HepG2 (cell line): ENCODE measurements at regions not wholly inside any gene's neighbourhood (a gene's known extent, or its start where the extent isn't known, plus 50 kb on each side); places are given as distances from the start of the nearest gene placed in this dataset.

Experiments
- ATAC-seq: fragments of 200-7000 bp; cut with Tn5 transposase; 3 replicates; pipeline ENCODE4 v1.9.1; 2020; ENCODE audit warnings: mild to moderate bottlenecking, moderate library complexity
- BruUV-seq: library from RNA; stranded (reverse); fragments of 400-500 nt; replicated peaks from 2 replicates; lab custom pipeline; 2021; lab: Mats Ljungman, UMichigan
- CTCF ChIA-PET: fragments of 300-600 bp; formaldehyde crosslinking; extraction: SDS; loops from one replicate; lab custom pipeline; 2021; ENCODE audit warnings: low total read pairs, inconsistent platforms, low intra/inter-chr PET ratio; lab: Yijun Ruan, JAX
- POLR2A ChIA-PET: fragments of 350-600 bp; sonication (Branson Sonifier 250); formaldehyde crosslinking; loops from one replicate; lab custom pipeline; 2020; ENCODE audit warnings: antibody characterized with exemption, inconsistent platforms; lab: Yijun Ruan, JAX
- DNase-seq: peaks from one replicate; pipeline ENCODE4 v3.0.0-alpha.2; 2015; ENCODE audit warnings: low spot score
- FAIRE-seq: peaks from 3 replicates; lab custom pipeline; 2011; peaks lifted over from hg19 to GRCh38; lab: Jason Lieb, UNC
- H2AFZ ChIP-seq: one replicate; pipeline ENCODE4 v1.6.1; 2011; ENCODE audit warnings: low read length, inconsistent platforms
- H3K27ac ChIP-seq: fragments of 300-600 bp; 3 replicates; pipeline ENCODE4 v1.8.0; 2011; ENCODE audit warnings: mixed run types, mild to moderate bottlenecking, mixed read lengths, low read length, inconsistent platforms; ENCODE audit not compliant: insufficient read depth; ENCODE audit errors: extremely low read length
- H3K27me3 ChIP-seq, 2 experiments: fragments of 200-600 bp in 1 of 2; 2 replicates in 1 of 2; 3 replicates in 1 of 2; pipeline versions ENCODE4 v1.6.0 to v1.8.0; 2011; ENCODE audit warnings: low read length in 2 of 2, mild to moderate bottlenecking in 2 of 2, moderate library complexity in 2 of 2, inconsistent platforms in 1 of 2; ENCODE audit not compliant: insufficient read depth in 2 of 2, control insufficient read depth in 1 of 2
- H3K36me3 ChIP-seq, 2 experiments: fragments of 200-600 bp in 1 of 2; replicated peaks in 1 of 2; 2 replicates in 1 of 2; 3 replicates in 1 of 2; pipeline versions ENCODE4 v1.5.1 to v1.8.0; 2011; ENCODE audit warnings: low read length in 2 of 2, inconsistent platforms in 1 of 2; ENCODE audit not compliant: insufficient read depth in 2 of 2, control insufficient read depth in 1 of 2
- H3K4me1 ChIP-seq: 2 replicates; pipeline ENCODE4 v1.5.1; 2012; ENCODE audit warnings: low read length, inconsistent platforms; ENCODE audit not compliant: insufficient read depth
- H3K4me2 ChIP-seq: 2 replicates; pipeline ENCODE4 v1.6.0; 2011; ENCODE audit warnings: low read depth, low read length, inconsistent platforms
- H3K4me3 ChIP-seq, 3 experiments: fragments of 200-600 bp in 1 of 3; sonication (generic), shearing (Covaris generic) in 1 of 3; replicated peaks in 1 of 3; 2 replicates each; pipeline ENCODE4 v1.5.1; 2011 to 2016; ENCODE audit warnings: low read length in 3 of 3, inconsistent platforms in 2 of 3, low read depth in 2 of 3, mild to moderate bottlenecking in 2 of 3, control low read depth in 1 of 3, mixed read lengths in 1 of 3; ENCODE audit not compliant: insufficient read depth in 1 of 3
- H3K79me2 ChIP-seq: one replicate; pipeline ENCODE4 v1.6.1; 2011; ENCODE audit warnings: low read length, inconsistent platforms; ENCODE audit not compliant: insufficient read depth
- H3K9ac ChIP-seq: 2 replicates; pipeline ENCODE4 v1.6.0; 2011; ENCODE audit warnings: mild to moderate bottlenecking, low read depth, low read length, inconsistent platforms; ENCODE audit not compliant: insufficient read depth
- H3K9me3 ChIP-seq: 2 replicates; pipeline ENCODE4 v1.5.1; 2012; ENCODE audit warnings: mild to moderate bottlenecking, low read length
- H4K20me1 ChIP-seq: 2 replicates; pipeline ENCODE4 v1.6.0; 2011; ENCODE audit warnings: inconsistent platforms, mild to moderate bottlenecking, low read length, moderate library complexity; ENCODE audit not compliant: insufficient read depth
- BRF2 ChIP-seq: sonication (generic); formaldehyde crosslinking; IDR thresholded peaks from 2 replicates; pipeline ENCODE4 v1.8.1; 2022; ENCODE audit warnings: mild to moderate bottlenecking, missing genetic modification reagents
- EP300 ChIP-seq, 3 experiments: sonication (generic) in 1 of 3; formaldehyde crosslinking in 1 of 3; IDR thresholded peaks; 2 replicates each; pipeline versions ENCODE4 v1.5.1 to v1.6.1; 2011 to 2020; ENCODE audit warnings: low read depth in 2 of 3, low read length in 2 of 3, borderline replicate concordance in 1 of 3, improper control_type of control experiment in 1 of 3, mild to moderate bottlenecking in 1 of 3, missing genetic modification reagents in 1 of 3, moderate library complexity in 1 of 3
- FOXO1 ChIP-seq: sonication (generic); formaldehyde crosslinking; IDR thresholded peaks from 2 replicates; pipeline ENCODE4 v1.4.0; 2020; ENCODE audit warnings: missing genetic modification reagents
- HNRNPL ChIP-seq: fragments of 200-400 bp; formaldehyde crosslinking; IDR thresholded peaks from 2 replicates; pipeline ENCODE4 v1.6.1; 2017; ENCODE audit warnings: mild to moderate bottlenecking, low read depth, low read length
- NCOA5 ChIP-seq: sonication (generic); formaldehyde crosslinking; IDR thresholded peaks from 2 replicates; pipeline ENCODE4 v1.4.0; 2020; ENCODE audit warnings: missing genetic modification reagents
- WGBS: methylation state at CpG from one replicate; pipeline ENCODE4 v1.1.6; 2017; ENCODE audit warnings: low lambda C conversion rate; 5-methylcytosine and 5-hydroxymethylcytosine counted together
- in situ Hi-C: cut with HindIII; loops from 2 replicates; pipeline ENCODE4 v1.10.0; 2017; ENCODE audit warnings: low pct_unique_long_range_greater_than_20kb; ENCODE audit not compliant: extremely low pct_ligation_motif_present
- intact Hi-C: fragments of 100-400 bp; cut with micrococcal nuclease; formaldehyde crosslinking; loops from one replicate; pipeline ENCODE4 v1.10.0; 2022; ENCODE audit not compliant: unreplicated experiment

GRCh38 chr6:67888546-67888885, 746.6 kb upstream of the ADGRB3 start:
- CTCF ChIA-PET, result no interaction called here
- no peaks in the 10 kb centered on the region for H3K36me3 ChIP-seq
- H3K79me2 ChIP-seq, result no peaks in the 10 kb centered on the region
- ATAC-seq, result no peak
- in situ Hi-C loops, result no loop called here
- no peak overlapping the region for H3K9ac ChIP-seq
- intact Hi-C loops, result no loop called here
- H3K4me2 ChIP-seq, result no peak overlapping the region
- H2AFZ ChIP-seq, result no peak overlapping the region
- H3K4me1 ChIP-seq, result no peaks in the 10 kb centered on the region
- 57% methylated on average over 9 of the region's 9 CpGs for WGBS
- BruUV-seq, result no TSS peak
- no peaks in the 10 kb centered on the region for H4K20me1 ChIP-seq
- no peak overlapping the region for H3K27ac ChIP-seq
- DNase-seq, result no peak
- no peak for FAIRE-seq
- POLR2A ChIA-PET, result no interaction called here
- peaks cover 54% of the 10 kb centered on the region for H3K9me3 ChIP-seq
- TF ChIP-seq HNRNPL, result no peak
- H3K4me3 ChIP-seq, result no peak overlapping the region
- no peaks in the 10 kb centered on the region; a peak in 1 of 5 replicates for H3K27me3 ChIP-seq

- Histone ChIP-seq H3K36me3 (no peaks in the 10 kb centered on the region), H3K9me3 (peaks cover 60% of the 10 kb centered on the region), H2AFZ (no peak overlapping the region), H4K20me1 (no peaks in the 10 kb centered on the region), H3K4me2 (no peak overlapping the region), H3K27ac (no peak overlapping the region), H3K4me1 (no peaks in the 10 kb centered on the region), H3K4me3 (no peak overlapping the region), H3K27me3 (no peaks in the 10 kb centered on the region; a peak in 1 of 5 replicates), H3K79me2 (no peaks in the 10 kb centered on the region), H3K9ac (no peak overlapping the region)
- TF ChIP-seq EP300 (IDR thresholded peaks at IDR 0.05; ENCODE audit: low read depth in 2 of 2, low read length in 2 of 2) (no peak), EP300 (CRISPR knock-in tag; IDR thresholded peaks at IDR 0.05; ENCODE audit: borderline replicate concordance) (no peak), NCOA5 (CRISPR knock-in tag) (no peak), FOXO1 (CRISPR knock-in tag) (no peak), BRF2 (CRISPR knock-in tag) (no peak)
- WGBS, result 47% methylated on average over 17 of the region's 17 CpGs
- DNase-seq (no peak), FAIRE-seq (no peak), ATAC-seq (no peak)
- in situ Hi-C loops (no loop called here), intact Hi-C loops (no loop called here)
- POLR2A ChIA-PET, result no interaction called here
- CTCF ChIA-PET, result no interaction called here
- no TSS peak for BruUV-seq
These were observed 747.1 kb upstream of the ADGRB3 start for GRCh38 chr6:67887747-67888545.
